Thyroid gland (tissue), 4 donors: ENCODE measurements at regions not wholly inside any gene's neighbourhood (a gene's known extent, or its start where the extent isn't known, plus 50 kb on each side); places are given as distances from the start of the nearest gene placed in this dataset.

Experiments used
- CTCF ChIP-seq, 6 experiments: fragments of 200-600 bp in 3 of 6; fragments of 450-650 bp in 3 of 6; sonication (generic) in 3 of 6; IDR thresholded peaks; one replicate each; pipeline ENCODE4 v1.5.1; 2016 to 2019; ENCODE audit warnings: antibody characterized with exemption in 6 of 6, mild to moderate bottlenecking in 2 of 6, inconsistent platforms in 1 of 6, moderate library complexity in 1 of 6
- POLR2A ChIP-seq, 2 donors: fragments of 450-650 bp; IDR thresholded peaks; one replicate each; pipeline ENCODE4 v1.6.1; 2017; ENCODE audit warnings: antibody characterized with exemption in 2 of 2, mild to moderate bottlenecking in 2 of 2, moderate library complexity in 1 of 2

GRCh38 chr3:159221335-159221734 is 419.5 kb downstream of the MFSD1 start:
- TF ChIP-seq CTCF (IDR thresholded peaks at IDR 0.05) (no peak), POLR2A (IDR thresholded peaks at IDR 0.05) (no peak)
